ENCODE measurements at regions not wholly inside any gene's neighbourhood (a gene's known extent, or its start where the extent isn't known, plus 50 kb on each side); places are given as distances from the start of the nearest gene placed in this dataset.

DNA sequence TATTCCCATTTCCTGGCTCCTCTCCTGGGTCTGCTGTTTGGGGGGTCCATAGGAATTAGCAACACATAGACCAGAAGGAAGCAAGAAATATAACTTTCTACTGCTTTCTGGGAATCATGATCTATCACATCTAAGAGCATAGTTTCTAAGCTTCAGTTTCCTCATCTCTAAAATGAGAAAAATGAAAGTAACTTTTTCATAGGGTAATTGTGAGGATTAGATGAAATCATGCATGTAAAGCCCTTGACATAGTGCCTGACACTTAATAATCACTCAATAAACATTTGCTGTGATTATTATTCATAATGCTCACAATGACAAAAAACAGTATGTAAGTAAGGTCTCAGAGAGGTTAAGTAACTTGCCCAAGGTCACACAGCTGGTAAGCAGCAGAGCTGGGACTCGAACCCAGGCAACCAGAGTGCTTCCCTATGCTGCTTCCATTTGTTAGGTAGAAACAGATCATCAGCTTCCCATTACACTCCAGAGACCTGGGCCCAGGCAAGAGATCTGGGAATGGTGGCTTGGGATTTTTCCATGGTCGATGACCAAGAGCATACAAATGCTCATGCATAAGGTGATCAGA lies 86.6 kb upstream of the MAFB start:
- no peaks in the 10 kb centered on the region for H3K36me3 ChIP-seq (ENCODE audit: control insufficient read depth, insufficient read depth, low read length)
- TF ChIP-seq, protein P1, sequence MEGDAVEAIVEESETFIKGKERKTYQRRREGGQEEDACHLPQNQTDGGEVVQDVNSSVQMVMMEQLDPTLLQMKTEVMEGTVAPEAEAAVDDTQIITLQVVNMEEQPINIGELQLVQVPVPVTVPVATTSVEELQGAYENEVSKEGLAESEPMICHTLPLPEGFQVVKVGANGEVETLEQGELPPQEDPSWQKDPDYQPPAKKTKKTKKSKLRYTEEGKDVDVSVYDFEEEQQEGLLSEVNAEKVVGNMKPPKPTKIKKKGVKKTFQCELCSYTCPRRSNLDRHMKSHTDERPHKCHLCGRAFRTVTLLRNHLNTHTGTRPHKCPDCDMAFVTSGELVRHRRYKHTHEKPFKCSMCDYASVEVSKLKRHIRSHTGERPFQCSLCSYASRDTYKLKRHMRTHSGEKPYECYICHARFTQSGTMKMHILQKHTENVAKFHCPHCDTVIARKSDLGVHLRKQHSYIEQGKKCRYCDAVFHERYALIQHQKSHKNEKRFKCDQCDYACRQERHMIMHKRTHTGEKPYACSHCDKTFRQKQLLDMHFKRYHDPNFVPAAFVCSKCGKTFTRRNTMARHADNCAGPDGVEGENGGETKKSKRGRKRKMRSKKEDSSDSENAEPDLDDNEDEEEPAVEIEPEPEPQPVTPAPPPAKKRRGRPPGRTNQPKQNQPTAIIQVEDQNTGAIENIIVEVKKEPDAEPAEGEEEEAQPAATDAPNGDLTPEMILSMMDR (IDR thresholded peaks at IDR 0.05; ENCODE audit: insufficient read depth, low read length, severe bottlenecking) = no peak
- no peak overlapping the region for H3K4me3 ChIP-seq (ENCODE audit: low read depth, low read length)
- FAIRE-seq (no peak), DNase-seq (ENCODE audit: low read depth) (no peak)
- H3K27me3 ChIP-seq (ENCODE audit: control insufficient read depth, insufficient read depth, low read length) = no peaks in the 10 kb centered on the region

DNA sequence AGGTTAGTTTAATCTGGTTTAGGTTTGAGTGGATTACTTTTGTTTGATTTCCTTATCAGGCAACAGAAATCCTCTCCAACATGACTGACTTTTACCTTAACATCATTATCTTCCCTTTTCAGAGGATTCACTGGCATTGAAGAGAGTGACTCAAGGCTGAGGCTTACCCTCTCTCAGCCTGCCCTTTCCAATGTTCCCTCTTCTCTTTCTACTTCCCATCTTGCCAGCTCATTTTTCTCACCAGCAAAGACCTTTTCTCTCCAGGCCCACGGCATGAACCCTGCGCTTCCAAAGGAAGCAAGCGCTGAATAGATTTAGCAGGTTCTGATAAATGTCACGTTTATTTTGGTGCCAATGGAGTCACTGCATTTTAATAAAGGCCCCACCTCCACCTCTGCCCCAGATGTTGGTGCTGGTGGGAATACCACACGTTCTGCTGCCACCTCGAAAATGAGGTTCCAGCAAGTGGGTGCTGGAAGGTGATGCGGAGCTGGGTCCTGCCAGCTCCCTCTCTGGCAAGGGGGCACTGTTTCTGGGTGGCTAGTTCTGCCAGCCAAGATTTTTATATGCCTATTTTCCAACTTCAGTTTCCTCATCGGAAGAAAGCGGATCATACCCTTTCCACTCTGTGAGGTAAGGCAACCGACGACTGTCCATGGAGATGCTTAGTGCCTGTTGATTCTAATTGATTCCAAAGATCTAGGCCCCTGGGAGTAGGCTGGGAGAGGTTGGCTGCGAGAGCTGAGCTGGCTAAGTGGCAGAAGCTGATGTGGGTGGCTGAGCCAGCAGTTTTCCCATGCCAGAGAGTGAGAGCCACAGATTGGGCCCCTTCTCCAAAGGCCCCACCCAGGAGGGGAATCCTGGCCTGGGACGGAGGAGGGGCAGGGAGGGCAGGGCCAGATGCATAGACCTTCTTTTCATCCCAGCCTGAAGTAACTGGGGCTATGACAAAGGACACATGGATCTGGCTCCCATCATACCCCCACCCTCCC lies 87.7 kb upstream of the MAFB start:
- FAIRE-seq (no peak), DNase-seq (ENCODE audit: low read depth) (no peak)
- H3K27me3 ChIP-seq (ENCODE audit: control insufficient read depth, insufficient read depth, low read length) = no peaks in the 10 kb centered on the region

DNA sequence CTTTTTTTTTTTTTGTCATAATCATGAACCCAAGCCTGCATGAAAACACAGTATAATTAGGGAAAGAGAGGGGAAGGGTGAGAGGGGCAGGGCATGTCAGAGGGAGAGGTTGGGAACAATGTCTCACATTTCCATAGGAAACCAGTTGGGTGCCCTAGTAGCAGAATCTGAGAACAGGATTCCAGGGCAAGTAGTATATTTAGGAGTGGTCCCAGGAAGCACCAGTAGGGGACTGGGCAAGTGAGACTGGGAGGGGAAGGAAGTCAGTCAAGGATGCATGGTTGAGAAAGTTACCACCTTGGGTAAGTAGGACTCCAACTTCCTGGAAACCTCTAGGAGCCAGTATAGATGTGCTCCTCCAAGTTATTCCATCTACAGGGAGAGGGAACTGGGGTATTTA lies 88.6 kb upstream of the MAFB start:
- no peak for DNase-seq (ENCODE audit: low read depth)
- no peaks in the 10 kb centered on the region for H3K27me3 ChIP-seq (ENCODE audit: control insufficient read depth, insufficient read depth, low read length)
- FAIRE-seq = no peak
- no peaks in the 10 kb centered on the region for H3K36me3 ChIP-seq (ENCODE audit: control insufficient read depth, insufficient read depth, low read length)
- H3K4me3 ChIP-seq (ENCODE audit: low read depth, low read length) = no peak overlapping the region
- TF ChIP-seq, protein P1 (IDR thresholded peaks at IDR 0.05; ENCODE audit: insufficient read depth, low read length, severe bottlenecking) = no peak

More for the DNA sequence above, 87.7 kb upstream of the MAFB start:
- Histone ChIP-seq H3K36me3 (ENCODE audit: control insufficient read depth, insufficient read depth, low read length) (no peaks in the 10 kb centered on the region), H3K4me3 (ENCODE audit: low read depth, low read length) (no peak overlapping the region)
- TF ChIP-seq, protein P1 (IDR thresholded peaks at IDR 0.05; ENCODE audit: insufficient read depth, low read length, severe bottlenecking) = no peak

DNA sequence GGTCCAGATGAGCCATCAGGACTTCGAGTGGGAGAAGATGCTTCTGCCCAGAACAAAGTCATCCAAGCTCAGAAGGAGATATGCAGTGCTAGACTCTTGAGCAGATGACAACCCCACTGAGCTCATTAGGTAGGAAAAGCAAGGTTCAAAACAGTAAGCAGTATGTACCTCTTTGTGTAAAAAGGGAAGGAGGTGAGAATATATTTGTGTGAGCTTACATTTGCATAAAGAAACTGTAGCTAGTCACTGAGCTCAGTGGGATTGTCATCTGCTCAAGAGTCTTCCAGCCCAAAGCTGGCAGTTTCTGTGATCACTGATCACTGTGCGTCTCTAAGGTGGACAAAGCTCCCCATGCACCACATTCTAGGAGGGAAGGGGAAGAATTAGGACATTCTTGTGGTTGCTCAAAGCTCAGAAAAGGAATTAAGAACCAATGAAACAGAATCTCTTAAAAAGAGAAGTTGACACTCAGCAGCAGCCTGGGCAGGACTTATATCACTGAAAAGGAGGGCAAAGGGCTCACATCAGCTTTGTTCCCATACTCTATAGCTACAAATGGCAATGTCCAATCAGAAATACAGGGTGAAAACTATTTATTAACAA lies 90.0 kb upstream of the MAFB start:
- TF ChIP-seq, protein P1 (IDR thresholded peaks at IDR 0.05; ENCODE audit: insufficient read depth, low read length, severe bottlenecking) = no peak
- FAIRE-seq (no peak), DNase-seq (ENCODE audit: low read depth) (no peak)
- Histone ChIP-seq H3K36me3 (ENCODE audit: control insufficient read depth, insufficient read depth, low read length) (no peaks in the 10 kb centered on the region), H3K27me3 (ENCODE audit: control insufficient read depth, insufficient read depth, low read length) (no peaks in the 10 kb centered on the region), H3K4me3 (ENCODE audit: low read depth, low read length) (no peak overlapping the region)

DNA sequence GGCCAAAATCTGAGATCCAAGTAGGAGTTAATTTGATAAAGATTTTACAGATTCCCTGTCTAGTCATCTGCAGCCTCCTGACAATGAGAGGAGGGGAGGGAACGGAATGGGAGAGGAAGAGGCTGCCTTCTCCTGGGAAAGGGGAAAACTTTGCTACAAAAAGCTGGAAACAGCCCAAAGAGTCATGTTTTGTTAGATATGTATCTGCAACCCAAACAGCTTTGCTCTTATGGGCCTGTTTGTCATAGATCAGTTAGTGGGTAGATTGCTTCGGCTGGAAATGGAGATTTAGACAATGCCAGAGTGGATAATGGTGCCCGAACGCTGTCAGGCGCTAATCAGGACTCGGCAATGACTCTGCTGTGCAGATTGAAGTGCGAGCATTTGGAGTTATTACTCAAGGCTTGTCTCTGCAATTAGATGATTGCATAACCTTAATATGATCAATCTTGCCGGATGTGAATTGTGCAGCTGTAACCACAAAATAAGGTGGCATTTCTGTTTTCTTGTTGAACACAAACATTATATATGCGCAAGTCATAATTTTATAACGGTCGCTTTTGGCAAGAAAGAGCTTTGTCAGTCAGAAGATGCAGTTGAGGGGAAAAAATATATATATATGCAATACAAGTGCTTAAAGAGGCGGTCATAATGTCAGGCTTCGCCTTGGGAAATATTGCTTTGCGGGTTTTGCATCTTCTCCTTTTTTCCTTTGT lies 92.4 kb upstream of the MAFB start:
- no peaks in the 10 kb centered on the region for H3K27me3 ChIP-seq (ENCODE audit: control insufficient read depth, insufficient read depth, low read length)
- no peak for DNase-seq (ENCODE audit: low read depth)
- TF ChIP-seq, protein P1 (IDR thresholded peaks at IDR 0.05; ENCODE audit: insufficient read depth, low read length, severe bottlenecking) = no peak
- no peak for FAIRE-seq
- no peaks in the 10 kb centered on the region for H3K36me3 ChIP-seq (ENCODE audit: control insufficient read depth, insufficient read depth, low read length)
- no peak overlapping the region for H3K4me3 ChIP-seq (ENCODE audit: low read depth, low read length)
